Epithelial cell of esophagus (primary cell): ENCODE measurements at regions not wholly inside any gene's neighbourhood (a gene's known extent, or its start where the extent isn't known, plus 50 kb on each side); places are given as distances from the start of the nearest gene placed in this dataset.
A peak's percentile ranks its signal among the peaks of the same experiment; 100 is the strongest.

ENCODE experiments used
- DNase-seq: peaks from one replicate; pipeline ENCODE4 v3.0.0; 2010; ENCODE audit warnings: low read depth
- H3K4me3 ChIP-seq: 2 replicates; pipeline ENCODE4 v1.5.1; 2011; ENCODE audit warnings: mild to moderate bottlenecking, low read length, control low read depth
- CTCF ChIP-seq: IDR thresholded peaks from 2 replicates; pipeline ENCODE4 v1.5.1; 2011; ENCODE audit warnings: low read depth, mild to moderate bottlenecking, low read length, control low read depth, inconsistent platforms; ENCODE audit not compliant: insufficient read depth; ENCODE audit errors: missing control alignments

- no peak for DNase-seq
- TF ChIP-seq CTCF, result peak; percentile 9
- no peak overlapping the region for H3K4me3 ChIP-seq
Observed at GRCh38 chr2:78431241-78431640, 594.3 kb upstream of the REG3G start.

GRCh38 chr2:78439122-78439521, 586.4 kb upstream of the REG3G start:
- no peak for DNase-seq
- H3K4me3 ChIP-seq, result no peak overlapping the region
- no peak for TF ChIP-seq CTCF

- H3K4me3 ChIP-seq, result no peak overlapping the region
- TF ChIP-seq CTCF, result no peak
- DNase-seq, result no peak
Observed at GRCh38 chr2:78455586-78455985, 569.9 kb upstream of the REG3G start.

- H3K4me3 ChIP-seq, result no peak overlapping the region
- DNase-seq, result no peak
- TF ChIP-seq CTCF, result no peak
Observed at GRCh38 chr2:78457269-78457668, 568.2 kb upstream of the REG3G start.

- TF ChIP-seq CTCF, result no peak
- peak; percentile 4 for DNase-seq
- no peak overlapping the region for H3K4me3 ChIP-seq
Observed at GRCh38 chr2:78465707-78466106, 559.8 kb upstream of the REG3G start.

GRCh38 chr2:78476619-78477229, 548.8 kb upstream of the REG3G start:
- DNase-seq, result no peak
- H3K4me3 ChIP-seq, result no peak overlapping the region
- TF ChIP-seq CTCF, result no peak

- no peak for DNase-seq
- no peak for TF ChIP-seq CTCF
- no peak overlapping the region for H3K4me3 ChIP-seq
Observed at GRCh38 chr2:78486565-78486964, 538.9 kb upstream of the REG3G start.
